HEK293T (cell line): ENCODE measurements at regions not wholly inside any gene's neighbourhood (a gene's known extent, or its start where the extent isn't known, plus 50 kb on each side); places are given as distances from the start of the nearest gene placed in this dataset.

Experiments used
- CTCF ChIA-PET: fragments of 350-600 bp; formaldehyde crosslinking; extraction: SDS; loops from one replicate; lab custom pipeline; 2021; ENCODE audit warnings: antibody characterized with exemption, inconsistent platforms; lab: Yijun Ruan, JAX
- POLR2A ChIA-PET: fragments of 350-600 bp; formaldehyde crosslinking; extraction: SDS; loops from one replicate; lab custom pipeline; 2020; ENCODE audit warnings: antibody characterized with exemption, inconsistent platforms; lab: Yijun Ruan, JAX
- DNase-seq: peaks from one replicate; pipeline ENCODE4 v3.0.0; 2012; ENCODE audit warnings: mixed read lengths; ENCODE audit errors: extremely low spot score
- ARNT ChIP-seq: fragments of 450-650 bp; IDR thresholded peaks from 2 replicates; pipeline ENCODE4 v1.6.1; 2017; ENCODE audit warnings: mild to moderate bottlenecking
- BHLHE40 ChIP-seq: fragments of 450-650 bp; IDR thresholded peaks from 2 replicates; pipeline ENCODE4 v1.6.1; 2016; ENCODE audit warnings: mild to moderate bottlenecking, moderate library complexity, borderline replicate concordance
- CTBP1 ChIP-seq: fragments of 450-650 bp; IDR thresholded peaks from 2 replicates; pipeline ENCODE4 v1.6.1; 2016; ENCODE audit warnings: borderline replicate concordance
- ELF4 ChIP-seq: fragments of 450-650 bp; IDR thresholded peaks from 2 replicates; pipeline ENCODE4 v1.6.1; 2017; ENCODE audit warnings: antibody characterized with exemption
- FOXA1 ChIP-seq: fragments of 450-650 bp; IDR thresholded peaks from 2 replicates; pipeline ENCODE4 v1.6.1; 2016; ENCODE audit warnings: mild to moderate bottlenecking
- FOXK2 ChIP-seq: fragments of 450-650 bp; IDR thresholded peaks from 2 replicates; pipeline ENCODE4 v1.6.1; 2016; ENCODE audit warnings: mild to moderate bottlenecking
- FOXM1 ChIP-seq: fragments of 450-650 bp; IDR thresholded peaks from 2 replicates; pipeline ENCODE4 v1.6.1; 2017; ENCODE audit warnings: mild to moderate bottlenecking, borderline replicate concordance
- HDGF ChIP-seq: fragments of 450-650 bp; IDR thresholded peaks from 2 replicates; pipeline ENCODE4 v1.6.1; 2017; ENCODE audit warnings: antibody characterized with exemption, borderline replicate concordance
- L3MBTL2 ChIP-seq: fragments of 450-650 bp; conservative IDR thresholded peaks from 2 replicates; pipeline ENCODE4 v1.6.1; 2016; ENCODE audit warnings: mild to moderate bottlenecking
- LEF1 ChIP-seq: fragments of 450-650 bp; IDR thresholded peaks from 2 replicates; pipeline ENCODE4 v1.6.1; 2017; ENCODE audit warnings: mild to moderate bottlenecking, borderline replicate concordance
- NFRKB ChIP-seq: fragments of 450-650 bp; IDR thresholded peaks from 2 replicates; pipeline ENCODE4 v1.6.1; 2016; ENCODE audit warnings: mild to moderate bottlenecking, moderate library complexity
- PKNOX1 ChIP-seq: fragments of 450-650 bp; IDR thresholded peaks from 2 replicates; pipeline ENCODE4 v1.6.1; 2016
- SP1 ChIP-seq: fragments of 450-650 bp; IDR thresholded peaks from 2 replicates; pipeline ENCODE4 v1.6.1; 2017
- SUZ12 ChIP-seq: fragments of 450-650 bp; IDR thresholded peaks from 2 replicates; pipeline ENCODE4 v1.6.1; 2016; ENCODE audit warnings: mild to moderate bottlenecking
- TARDBP ChIP-seq: fragments of 450-650 bp; IDR thresholded peaks from 2 replicates; pipeline ENCODE4 v1.6.1; 2016
- ZNF384 ChIP-seq: fragments of 450-650 bp; IDR thresholded peaks from 2 replicates; pipeline ENCODE4 v1.6.1; 2016

- ChIA-PET CTCF (no interaction called here), POLR2A (no interaction called here)
- DNase-seq: no peak
- TF ChIP-seq SUZ12: no peak
- no peak for TF ChIP-seq L3MBTL2
- TF ChIP-seq FOXA1: no peak
- no peak for TF ChIP-seq HDGF
Measured at GRCh38 chr7:34281260-34281659, 375.9 kb downstream of the BMPER start.

- ChIA-PET CTCF (no interaction called here), POLR2A (no interaction called here)
- TF ChIP-seq FOXM1 (no peak), HDGF (no peak), ZNF384 (no peak), ARNT (no peak), TARDBP (no peak), SUZ12 (no peak), FOXA1 (no peak), SP1 (no peak), PKNOX1 (no peak)
Measured at GRCh38 chr7:34282271-34282670, 375.7 kb upstream of the NPSR1 start.

GRCh38 chr7:34296663-34297062, 361.4 kb upstream of the NPSR1 start:
- POLR2A ChIA-PET: no interaction called here
- no peak for DNase-seq
- TF ChIP-seq ELF4: no peak
- no peak for TF ChIP-seq SP1
- no peak for TF ChIP-seq FOXM1
- TF ChIP-seq LEF1: no peak
- TF ChIP-seq NFRKB: no peak
- no peak for TF ChIP-seq L3MBTL2
- TF ChIP-seq FOXA1: no peak
- TF ChIP-seq ZNF384: no peak
- no peak for TF ChIP-seq ARNT
- no peak for TF ChIP-seq SUZ12
- no peak for TF ChIP-seq BHLHE40
- CTCF ChIA-PET: no interaction called here

More at GRCh38 chr7:34282271-34282670, 375.7 kb upstream of the NPSR1 start:
- no peak for DNase-seq

- no peak for TF ChIP-seq PKNOX1
- no peak for TF ChIP-seq ELF4
- no peak for TF ChIP-seq NFRKB
- TF ChIP-seq FOXM1: no peak
- no peak for TF ChIP-seq ARNT
- TF ChIP-seq TARDBP: no peak
- TF ChIP-seq HDGF: no peak
- TF ChIP-seq FOXA1: no peak
- no peak for TF ChIP-seq CTBP1
- no peak for TF ChIP-seq SUZ12
- no peak for TF ChIP-seq L3MBTL2
- TF ChIP-seq ZNF384: no peak
- TF ChIP-seq BHLHE40: no peak
- TF ChIP-seq LEF1: no peak
- no peak for TF ChIP-seq SP1
- no peak for DNase-seq
- CTCF ChIA-PET: no interaction called here
- POLR2A ChIA-PET: no interaction called here
Measured at GRCh38 chr7:34298492-34299013, 359.5 kb upstream of the NPSR1 start.

GRCh38 chr7:34299066-34299465, 359.0 kb upstream of the NPSR1 start:
- no peak for DNase-seq
- CTCF ChIA-PET: no interaction called here
- TF ChIP-seq LEF1 (no peak), FOXK2 (no peak), ARNT (no peak), SP1 (no peak), BHLHE40 (no peak), ZNF384 (no peak), PKNOX1 (no peak), L3MBTL2 (no peak), TARDBP (no peak), FOXM1 (no peak), NFRKB (no peak), SUZ12 (no peak), FOXA1 (no peak), CTBP1 (no peak), HDGF (no peak), ELF4 (no peak)
- POLR2A ChIA-PET: no interaction called here

- no peak for DNase-seq
- no peak for TF ChIP-seq ARNT
- no peak for TF ChIP-seq L3MBTL2
- TF ChIP-seq FOXK2: no peak
- TF ChIP-seq ZNF384: no peak
- no peak for TF ChIP-seq NFRKB
- no peak for TF ChIP-seq LEF1
- no peak for TF ChIP-seq SUZ12
- TF ChIP-seq SP1: no peak
- TF ChIP-seq ELF4: no peak
- no peak for TF ChIP-seq BHLHE40
- POLR2A ChIA-PET: no interaction called here
- CTCF ChIA-PET: no interaction called here
Measured at GRCh38 chr7:34307540-34307939, 350.5 kb upstream of the NPSR1 start.

GRCh38 chr7:34308595-34308994, 349.4 kb upstream of the NPSR1 start:
- ChIA-PET POLR2A (no interaction called here), CTCF (interaction anchor here (1.0 kb wide), 1 partner anchor 12 kb away, joined by 5 read pairs; no protein-coding TSS in a partner anchor)
- DNase-seq: no peak
- TF ChIP-seq TARDBP: no peak
- TF ChIP-seq ARNT: no peak
- no peak for TF ChIP-seq CTBP1
- TF ChIP-seq LEF1: no peak
- no peak for TF ChIP-seq FOXA1
- no peak for TF ChIP-seq FOXK2
- no peak for TF ChIP-seq L3MBTL2
- no peak for TF ChIP-seq BHLHE40
- no peak for TF ChIP-seq FOXM1
- TF ChIP-seq NFRKB: no peak
- TF ChIP-seq ZNF384: no peak
- no peak for TF ChIP-seq SP1
- no peak for TF ChIP-seq ELF4
- TF ChIP-seq PKNOX1: no peak
- no peak for TF ChIP-seq SUZ12
- no peak for TF ChIP-seq HDGF
